ENCODE measurements at regions not wholly inside any gene's neighbourhood (a gene's known extent, or its start where the extent isn't known, plus 50 kb on each side); places are given as distances from the start of the nearest gene placed in this dataset.

DNA sequence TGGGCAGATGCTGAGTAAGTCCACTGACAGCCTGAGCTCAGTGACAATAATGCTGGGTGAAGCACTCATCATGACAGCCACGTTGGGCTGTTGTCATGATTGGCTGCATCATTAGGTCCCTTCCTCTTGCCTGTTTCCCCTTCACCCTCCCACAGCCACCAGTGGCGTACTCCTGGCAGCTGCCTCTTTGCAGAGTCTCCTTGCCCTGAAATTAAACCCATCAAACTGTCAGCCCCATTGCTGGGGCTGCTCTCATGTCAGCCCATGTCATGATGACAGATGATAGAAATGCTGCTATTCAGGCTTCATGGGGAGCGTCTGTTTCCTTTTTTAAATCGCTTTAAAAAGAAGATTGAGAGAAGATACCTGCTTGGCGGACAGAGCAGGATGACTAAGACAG is 327.4 kb downstream of the AGTPBP1 start:
- Histone ChIP-seq H4K20me1 (ENCODE audit: insufficient read depth, low read length, poor library complexity, severe bottlenecking) (no peaks in the 10 kb centered on the region), H3K36me3 (ENCODE audit: insufficient read depth, low read length) (no peaks in the 10 kb centered on the region), H2AFZ (ENCODE audit: low read length) (no peak overlapping the region), H3F3A (ENCODE audit: low read depth) (no peaks in the 10 kb centered on the region), H3K4me1 (ENCODE audit: insufficient read depth, low read length, poor library complexity, severe bottlenecking) (no peaks in the 10 kb centered on the region), H3K4me3 (ENCODE audit: low read length, poor library complexity, severe bottlenecking) (no peak overlapping the region), H3K4me2 (ENCODE audit: low read depth, low read length, poor library complexity, severe bottlenecking) (no peak overlapping the region), H3K9me2 (replicated peaks; ENCODE audit: low read depth, low read length) (no peaks in the 10 kb centered on the region), H3K79me2 (ENCODE audit: insufficient read depth, low read length) (no peaks in the 10 kb centered on the region), H3K9ac (ENCODE audit: low read depth, low read length, poor library complexity, severe bottlenecking) (no peak overlapping the region), H3K9me3 (ENCODE audit: insufficient read depth, low read depth, low read length) (no peaks in the 10 kb centered on the region), H3K27me3 (ENCODE audit: insufficient read depth, low read length, poor library complexity, severe bottlenecking) (no peaks in the 10 kb centered on the region)
- TF ChIP-seq, protein P1, sequence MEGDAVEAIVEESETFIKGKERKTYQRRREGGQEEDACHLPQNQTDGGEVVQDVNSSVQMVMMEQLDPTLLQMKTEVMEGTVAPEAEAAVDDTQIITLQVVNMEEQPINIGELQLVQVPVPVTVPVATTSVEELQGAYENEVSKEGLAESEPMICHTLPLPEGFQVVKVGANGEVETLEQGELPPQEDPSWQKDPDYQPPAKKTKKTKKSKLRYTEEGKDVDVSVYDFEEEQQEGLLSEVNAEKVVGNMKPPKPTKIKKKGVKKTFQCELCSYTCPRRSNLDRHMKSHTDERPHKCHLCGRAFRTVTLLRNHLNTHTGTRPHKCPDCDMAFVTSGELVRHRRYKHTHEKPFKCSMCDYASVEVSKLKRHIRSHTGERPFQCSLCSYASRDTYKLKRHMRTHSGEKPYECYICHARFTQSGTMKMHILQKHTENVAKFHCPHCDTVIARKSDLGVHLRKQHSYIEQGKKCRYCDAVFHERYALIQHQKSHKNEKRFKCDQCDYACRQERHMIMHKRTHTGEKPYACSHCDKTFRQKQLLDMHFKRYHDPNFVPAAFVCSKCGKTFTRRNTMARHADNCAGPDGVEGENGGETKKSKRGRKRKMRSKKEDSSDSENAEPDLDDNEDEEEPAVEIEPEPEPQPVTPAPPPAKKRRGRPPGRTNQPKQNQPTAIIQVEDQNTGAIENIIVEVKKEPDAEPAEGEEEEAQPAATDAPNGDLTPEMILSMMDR (conservative IDR thresholded peaks at IDR 0.05; ENCODE audit: low read length), result no peak
- TF ChIP-seq EZH2phosphoT487 (IDR thresholded peaks at IDR 0.05; ENCODE audit: borderline replicate concordance), result no peak

DNA sequence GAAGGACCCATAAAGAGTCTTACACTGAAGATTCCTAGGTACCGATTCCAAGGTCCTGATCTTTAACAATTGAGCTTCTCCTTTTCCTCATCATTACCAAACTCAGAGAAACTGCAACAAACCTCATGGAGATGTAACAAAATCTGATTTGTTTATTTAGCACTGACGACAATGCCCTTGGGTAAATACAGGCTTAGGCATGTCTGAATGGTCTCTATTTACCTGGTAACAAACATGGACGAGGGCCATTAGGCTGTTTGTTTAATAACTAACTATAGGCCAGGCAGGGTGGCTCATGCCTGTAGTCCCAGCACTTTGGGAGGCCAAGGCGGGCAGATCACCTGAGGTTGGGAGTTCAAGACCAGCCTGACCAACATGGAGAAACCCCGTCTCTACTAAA is 333.3 kb downstream of the AGTPBP1 start:
- Histone ChIP-seq H4K20me1 (ENCODE audit: insufficient read depth, low read length, poor library complexity, severe bottlenecking) (no peaks in the 10 kb centered on the region), H3K9ac (ENCODE audit: low read depth, low read length, poor library complexity, severe bottlenecking) (no peak overlapping the region), H3K79me2 (ENCODE audit: insufficient read depth, low read length) (no peaks in the 10 kb centered on the region), H3F3A (ENCODE audit: low read depth) (no peaks in the 10 kb centered on the region), H3K27me3 (ENCODE audit: insufficient read depth, low read length, poor library complexity, severe bottlenecking) (no peaks in the 10 kb centered on the region), H3K36me3 (ENCODE audit: insufficient read depth, low read length) (no peaks in the 10 kb centered on the region), H3K4me1 (ENCODE audit: insufficient read depth, low read length, poor library complexity, severe bottlenecking) (no peaks in the 10 kb centered on the region), H3K4me3 (ENCODE audit: low read length, poor library complexity, severe bottlenecking) (no peak overlapping the region), H3K4me2 (ENCODE audit: low read depth, low read length, poor library complexity, severe bottlenecking) (no peak overlapping the region), H3K9me2 (replicated peaks; ENCODE audit: low read depth, low read length) (no peaks in the 10 kb centered on the region), H2AFZ (ENCODE audit: low read length) (no peak overlapping the region), H3K9me3 (ENCODE audit: insufficient read depth, low read depth, low read length) (no peaks in the 10 kb centered on the region)
- TF ChIP-seq EZH2phosphoT487 (IDR thresholded peaks at IDR 0.05; ENCODE audit: borderline replicate concordance), result no peak
- TF ChIP-seq, protein P1 (conservative IDR thresholded peaks at IDR 0.05; ENCODE audit: low read length), result no peak

DNA sequence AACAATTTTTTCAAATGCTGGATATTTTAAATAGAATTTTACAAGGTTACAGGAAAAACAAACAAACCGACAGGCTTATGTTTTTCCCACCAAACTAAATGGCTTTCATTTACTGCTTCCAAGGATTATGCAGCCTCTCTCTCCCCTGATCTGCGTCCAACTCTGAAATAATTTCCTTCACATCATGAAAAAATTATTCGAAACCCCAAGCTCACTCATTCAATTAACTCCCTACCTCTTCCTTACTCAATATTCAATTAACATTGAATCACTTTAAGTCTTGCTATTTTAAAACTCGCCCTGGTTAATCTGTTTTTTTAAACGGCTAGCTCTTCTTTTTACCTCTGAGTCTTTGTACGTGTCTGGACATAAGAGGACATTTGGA is 336.2 kb downstream of the AGTPBP1 start:
- no peaks in the 10 kb centered on the region for H3K36me3 ChIP-seq (ENCODE audit: insufficient read depth, low read length)
- H4K20me1 ChIP-seq (ENCODE audit: insufficient read depth, low read length, poor library complexity, severe bottlenecking), result no peaks in the 10 kb centered on the region
- TF ChIP-seq, protein P1 (conservative IDR thresholded peaks at IDR 0.05; ENCODE audit: low read length), result no peak
- TF ChIP-seq EZH2phosphoT487 (IDR thresholded peaks at IDR 0.05; ENCODE audit: borderline replicate concordance), result no peak
- no peaks in the 10 kb centered on the region for H3K9me3 ChIP-seq (ENCODE audit: insufficient read depth, low read depth, low read length)
- H3K9ac ChIP-seq (ENCODE audit: low read depth, low read length, poor library complexity, severe bottlenecking), result no peak overlapping the region
- no peak overlapping the region for H3K4me3 ChIP-seq (ENCODE audit: low read length, poor library complexity, severe bottlenecking)
- no peak overlapping the region for H3K4me2 ChIP-seq (ENCODE audit: low read depth, low read length, poor library complexity, severe bottlenecking)
- no peaks in the 10 kb centered on the region for H3K4me1 ChIP-seq (ENCODE audit: insufficient read depth, low read length, poor library complexity, severe bottlenecking)
- no peaks in the 10 kb centered on the region for H3K27me3 ChIP-seq (ENCODE audit: insufficient read depth, low read length, poor library complexity, severe bottlenecking)
- H2AFZ ChIP-seq (ENCODE audit: low read length), result no peak overlapping the region
- H3K79me2 ChIP-seq (ENCODE audit: insufficient read depth, low read length), result no peaks in the 10 kb centered on the region
- no peaks in the 10 kb centered on the region for H3F3A ChIP-seq (ENCODE audit: low read depth)
- H3K9me2 ChIP-seq (replicated peaks; ENCODE audit: low read depth, low read length), result no peaks in the 10 kb centered on the region

All from Loucy (cell line).